ENCODE measurements at regions not wholly inside any gene's neighbourhood (a gene's known extent, or its start where the extent isn't known, plus 50 kb on each side); places are given as distances from the start of the nearest gene placed in this dataset.

- TF ChIP-seq CTCF (IDR thresholded peaks at IDR 0.05; ENCODE audit: insufficient read depth, low read depth, low read length) (no peak), EZH2 (IDR thresholded peaks at IDR 0.05; ENCODE audit: insufficient read depth, low read length) (no peak)
These were observed 492.0 kb upstream of the KIF2B start for GRCh38 chr17:53330756-53331155.

All from astrocyte (in vitro differentiated cells and primary cell).